ENCODE measurements at regions not wholly inside any gene's neighbourhood (a gene's known extent, or its start where the extent isn't known, plus 50 kb on each side); places are given as distances from the start of the nearest gene placed in this dataset.
A peak's percentile ranks its signal among the peaks of the same experiment; 100 is the strongest.

GRCh38 chr5:15014809-15015208, 143.2 kb upstream of the ANKH start:
- Histone ChIP-seq H3K9me3 (no peaks in the 10 kb centered on the region), H3K4me1 (peaks cover 4 to 8% (median 5%) of the 10 kb centered on the region in 4 donors), H3K27me3 (no peaks in the 10 kb centered on the region), H3K4me3 (no peak overlapping the region), H3K36me3 (no peaks in the 10 kb centered on the region), H3K27ac (replicated peaks in 1 of 4) (no peak overlapping the region)
- no peak for DNase-seq (ENCODE audit: extremely low spot score)
- intact Hi-C loops (cut with DNase I): no loop called here
- TF ChIP-seq POLR2A (IDR thresholded peaks at IDR 0.05; ENCODE audit: low read depth) (no peak), CTCF (IDR thresholded peaks at IDR 0.05) (no peak), EP300 (IDR thresholded peaks at IDR 0.05) (no peak), POLR2AphosphoS5 (IDR thresholded peaks at IDR 0.05) (no peak)
- 52% methylated on average over 3 of the region's 3 CpGs for WGBS

DNA sequence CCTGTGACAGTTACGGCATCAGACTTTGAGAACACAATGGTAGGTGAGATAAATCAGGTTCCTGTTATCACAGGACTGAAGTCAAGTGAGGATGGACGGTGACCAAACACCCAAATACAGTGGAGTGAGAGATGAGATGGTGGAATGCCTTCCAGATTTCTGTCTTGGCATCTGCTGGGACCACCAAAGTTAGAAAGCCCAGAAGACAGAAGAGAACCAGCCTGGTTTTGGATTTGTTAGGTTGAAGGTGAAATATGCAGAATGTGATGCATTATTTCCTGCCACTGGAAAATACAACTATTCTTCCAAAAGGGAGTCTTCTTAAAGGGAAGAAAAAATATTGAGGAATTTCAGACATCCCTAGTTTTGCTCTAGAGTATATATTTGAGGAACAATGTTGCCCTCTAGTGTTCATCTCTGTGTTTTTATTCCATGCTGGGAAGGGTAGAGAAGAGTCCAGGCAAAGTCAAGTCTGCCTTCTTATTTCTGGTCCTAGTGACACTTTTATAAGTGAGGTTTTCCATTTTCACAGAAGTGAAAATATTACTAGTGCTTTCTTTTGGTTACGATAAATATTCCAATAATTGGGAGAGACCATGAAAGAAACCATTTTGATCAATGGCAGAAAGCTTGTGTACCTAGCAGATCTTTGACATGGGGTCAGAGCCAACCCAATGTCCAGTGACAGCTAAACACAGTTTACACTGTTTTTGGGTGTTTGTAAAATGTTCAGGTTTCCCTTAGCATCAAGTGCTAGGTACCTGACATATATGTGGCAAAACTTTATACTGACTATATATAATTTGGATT, 142.3 kb upstream of the ANKH start:
- H3K27ac ChIP-seq (replicated peaks in 1 of 4): no peak overlapping the region
- H3K36me3 ChIP-seq: no peaks in the 10 kb centered on the region
- 55% methylated on average over 3 of the region's 3 CpGs for WGBS
- intact Hi-C loops (cut with DNase I): no loop called here
- no peak for DNase-seq (ENCODE audit: extremely low spot score)
- no peak for TF ChIP-seq POLR2AphosphoS5 (IDR thresholded peaks at IDR 0.05)
- TF ChIP-seq CTCF (IDR thresholded peaks at IDR 0.05): peak; percentile 63 to 68 (median 67)
- H3K27me3 ChIP-seq: no peaks in the 10 kb centered on the region
- H3K4me3 ChIP-seq: no peak overlapping the region
- H3K4me1 ChIP-seq: peaks cover 14 to 17% (median 14%) of the 10 kb centered on the region in 4 donors
- H3K9me3 ChIP-seq: no peaks in the 10 kb centered on the region

- H3K9me3 ChIP-seq: no peaks in the 10 kb centered on the region
- TF ChIP-seq POLR2AphosphoS5 (IDR thresholded peaks at IDR 0.05) (no peak), POLR2A (IDR thresholded peaks at IDR 0.05; ENCODE audit: low read depth) (no peak), CTCF (IDR thresholded peaks at IDR 0.05) (no peak), EP300 (IDR thresholded peaks at IDR 0.05) (no peak)
- H3K36me3 ChIP-seq: no peaks in the 10 kb centered on the region
- no peaks in the 10 kb centered on the region for H3K27me3 ChIP-seq
- H3K4me1 ChIP-seq: peaks cover 25 to 29% (median 26%) of the 10 kb centered on the region in 4 donors
- no peak overlapping the region for H3K4me3 ChIP-seq
- DNase-seq (ENCODE audit: extremely low spot score): no peak
- intact Hi-C loops (cut with DNase I): no loop called here
- H3K27ac ChIP-seq (replicated peaks in 1 of 4): no peak overlapping the region
Measured at GRCh38 chr5:15012061-15012460, 140.5 kb upstream of the ANKH start.

DNA sequence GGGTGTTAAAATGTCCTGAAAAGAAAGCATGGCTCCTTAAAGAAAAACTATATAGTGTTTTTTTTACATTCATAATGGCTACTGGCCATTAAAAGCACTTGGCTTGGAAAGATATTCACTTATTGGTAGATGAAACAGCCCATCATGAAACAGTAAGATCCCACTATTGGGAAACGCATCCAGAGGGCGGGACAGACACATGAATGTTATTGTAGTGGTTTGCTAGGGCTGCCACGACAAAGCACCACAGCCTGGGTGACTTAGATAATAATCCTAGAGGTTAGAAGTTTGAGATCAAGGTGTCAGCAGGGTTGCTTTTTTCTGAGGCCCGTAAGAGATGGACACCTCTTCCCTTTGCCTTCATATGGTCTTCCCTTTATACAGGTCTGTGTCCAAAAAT, 139.4 kb upstream of the ANKH start:
- Histone ChIP-seq H3K36me3 (no peaks in the 10 kb centered on the region), H3K27ac (replicated peaks in 1 of 4) (no peak overlapping the region), H3K27me3 (no peaks in the 10 kb centered on the region), H3K4me3 (no peak overlapping the region), H3K4me1 (peaks cover 25 to 29% (median 26%) of the 10 kb centered on the region in 4 donors), H3K9me3 (no peaks in the 10 kb centered on the region)
- no peak for DNase-seq (ENCODE audit: extremely low spot score)
- TF ChIP-seq POLR2A (IDR thresholded peaks at IDR 0.05; ENCODE audit: low read depth) (no peak), POLR2AphosphoS5 (IDR thresholded peaks at IDR 0.05) (no peak), CTCF (IDR thresholded peaks at IDR 0.05) (no peak), EP300 (IDR thresholded peaks at IDR 0.05) (no peak)
- intact Hi-C loops (cut with DNase I): no loop called here
- 93% methylated on average over 4 of the region's 4 CpGs for WGBS

DNA sequence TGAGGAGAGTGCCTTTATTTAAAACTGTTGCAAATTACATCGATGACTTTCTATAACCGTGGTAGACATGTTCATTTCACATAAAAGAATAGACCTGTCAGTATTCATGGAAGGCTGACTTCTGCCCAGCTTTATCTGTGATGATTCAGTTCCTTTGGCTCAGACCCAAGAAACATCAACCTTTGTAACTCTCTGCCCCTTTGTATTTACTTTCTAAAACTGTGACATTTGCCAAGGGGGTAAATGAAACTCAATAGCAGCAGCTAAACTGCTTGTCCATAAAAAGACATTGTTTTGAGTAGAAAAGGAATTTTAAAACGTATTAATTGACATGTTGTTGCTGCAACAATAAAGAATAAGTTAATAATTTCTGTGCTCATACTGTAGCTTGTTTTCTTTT, 137.8 kb upstream of the ANKH start:
- H3K27me3 ChIP-seq: no peaks in the 10 kb centered on the region
- DNase-seq (ENCODE audit: extremely low spot score): no peak
- no peak overlapping the region for H3K4me3 ChIP-seq
- WGBS: 23% methylated on average over 3 of the region's 3 CpGs
- H3K27ac ChIP-seq (replicated peaks in 1 of 4): peak overlapping the region; percentile 52 to 76 (median 68)
- intact Hi-C loops (cut with DNase I): no loop called here
- TF ChIP-seq POLR2AphosphoS5 (IDR thresholded peaks at IDR 0.05) (no peak), POLR2A (IDR thresholded peaks at IDR 0.05; ENCODE audit: low read depth) (no peak), EP300 (IDR thresholded peaks at IDR 0.05) (no peak), CTCF (IDR thresholded peaks at IDR 0.05) (no peak)
- peaks cover 25 to 29% (median 26%) of the 10 kb centered on the region in 4 donors for H3K4me1 ChIP-seq
- no peaks in the 10 kb centered on the region for H3K9me3 ChIP-seq
- no peaks in the 10 kb centered on the region for H3K36me3 ChIP-seq

All from esophagus muscularis mucosa (tissue), 4 donors.